ENCODE measurements at regions not wholly inside any gene's neighbourhood (a gene's known extent, or its start where the extent isn't known, plus 50 kb on each side); places are given as distances from the start of the nearest gene placed in this dataset.

DNA sequence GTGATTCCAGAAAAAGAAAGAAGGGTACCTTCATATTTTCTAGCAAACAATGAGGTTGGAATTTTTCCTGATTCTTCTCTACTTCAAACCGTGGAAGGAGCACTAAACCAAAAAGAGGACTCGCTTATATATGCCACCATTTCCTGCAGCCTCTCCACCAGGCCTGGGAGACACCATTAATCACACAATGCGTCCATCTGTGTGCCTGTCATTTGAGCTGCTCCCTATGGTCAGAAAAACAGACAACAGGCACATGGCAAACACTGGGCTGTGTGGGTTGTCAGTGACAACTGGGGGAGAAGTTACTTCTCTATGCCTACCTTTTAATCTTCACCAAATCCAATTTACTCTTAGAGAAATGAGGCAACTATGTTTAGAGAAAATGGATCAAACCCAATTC is 71.9 kb downstream of the NR2F2 start:
- Histone ChIP-seq H3K4me3 (no peak overlapping the region), H3K36me3 (no peaks in the 10 kb centered on the region), H3K27me3 (ENCODE audit: low read depth) (peaks cover 3% of the 10 kb centered on the region), H3K27ac (no peak overlapping the region), H3K9me3 (no peaks in the 10 kb centered on the region), H3K4me1 (no peaks in the 10 kb centered on the region)
- TF ChIP-seq, protein P1, sequence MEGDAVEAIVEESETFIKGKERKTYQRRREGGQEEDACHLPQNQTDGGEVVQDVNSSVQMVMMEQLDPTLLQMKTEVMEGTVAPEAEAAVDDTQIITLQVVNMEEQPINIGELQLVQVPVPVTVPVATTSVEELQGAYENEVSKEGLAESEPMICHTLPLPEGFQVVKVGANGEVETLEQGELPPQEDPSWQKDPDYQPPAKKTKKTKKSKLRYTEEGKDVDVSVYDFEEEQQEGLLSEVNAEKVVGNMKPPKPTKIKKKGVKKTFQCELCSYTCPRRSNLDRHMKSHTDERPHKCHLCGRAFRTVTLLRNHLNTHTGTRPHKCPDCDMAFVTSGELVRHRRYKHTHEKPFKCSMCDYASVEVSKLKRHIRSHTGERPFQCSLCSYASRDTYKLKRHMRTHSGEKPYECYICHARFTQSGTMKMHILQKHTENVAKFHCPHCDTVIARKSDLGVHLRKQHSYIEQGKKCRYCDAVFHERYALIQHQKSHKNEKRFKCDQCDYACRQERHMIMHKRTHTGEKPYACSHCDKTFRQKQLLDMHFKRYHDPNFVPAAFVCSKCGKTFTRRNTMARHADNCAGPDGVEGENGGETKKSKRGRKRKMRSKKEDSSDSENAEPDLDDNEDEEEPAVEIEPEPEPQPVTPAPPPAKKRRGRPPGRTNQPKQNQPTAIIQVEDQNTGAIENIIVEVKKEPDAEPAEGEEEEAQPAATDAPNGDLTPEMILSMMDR (IDR thresholded peaks at IDR 0.05) = no peak
- ATAC-seq (no peak), DNase-seq (no peak)
- intact Hi-C loops (cut with DNase I) = no loop called here

DNA sequence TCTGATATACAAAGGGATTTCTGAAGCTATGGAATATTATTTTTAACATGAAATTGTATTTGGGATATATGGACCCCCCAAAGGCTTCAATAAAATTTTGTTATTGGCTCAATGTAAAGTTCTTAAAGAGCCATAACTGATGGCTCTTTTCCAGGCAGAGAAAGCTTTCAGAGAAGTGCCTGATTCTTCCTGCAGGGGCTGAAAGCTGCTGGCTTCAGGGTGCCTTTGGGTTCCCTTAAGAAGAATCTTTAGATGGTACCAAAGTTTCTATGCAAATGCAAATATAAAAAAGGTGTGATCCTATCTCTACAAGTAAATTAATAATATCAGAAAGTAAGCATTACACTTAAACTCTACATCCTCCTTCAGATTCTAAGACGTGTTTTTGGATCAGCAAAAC is 72.6 kb downstream of the NR2F2 start:
- no peaks in the 10 kb centered on the region for H3K9me3 ChIP-seq
- intact Hi-C loops (cut with DNase I) = no loop called here
- H3K27me3 ChIP-seq (ENCODE audit: low read depth) = peaks cover 9% of the 10 kb centered on the region
- H3K4me3 ChIP-seq = no peak overlapping the region
- TF ChIP-seq, protein P1 (IDR thresholded peaks at IDR 0.05) = no peak
- ATAC-seq = no peak
- no peaks in the 10 kb centered on the region for H3K4me1 ChIP-seq
- no peak overlapping the region for H3K27ac ChIP-seq
- no peaks in the 10 kb centered on the region for H3K36me3 ChIP-seq
- DNase-seq = no peak

DNA sequence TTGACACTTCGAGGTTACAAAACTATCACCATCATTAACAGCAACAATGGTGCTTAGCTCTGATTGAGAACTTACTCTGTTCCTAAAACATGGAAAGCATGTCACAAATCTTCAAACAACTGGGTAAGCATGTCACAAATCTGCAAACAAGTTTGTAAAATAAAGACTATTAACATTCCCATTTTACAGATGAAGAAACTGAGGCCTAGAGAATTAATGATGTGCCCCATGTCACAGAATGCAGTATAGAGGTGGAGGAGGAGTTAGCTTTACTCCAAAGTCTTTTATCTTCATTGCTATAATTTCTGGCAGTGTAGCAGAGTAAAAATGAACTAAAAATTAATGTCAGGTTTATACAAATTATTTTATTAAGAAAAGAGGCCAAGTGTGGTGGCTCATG is 73.4 kb downstream of the NR2F2 start:
- Histone ChIP-seq H3K27ac (no peak overlapping the region), H3K36me3 (no peaks in the 10 kb centered on the region), H3K4me1 (peaks cover 4% of the 10 kb centered on the region), H3K4me3 (no peak overlapping the region), H3K9me3 (no peaks in the 10 kb centered on the region), H3K27me3 (ENCODE audit: low read depth) (peaks cover 18% of the 10 kb centered on the region)
- ATAC-seq (no peak), DNase-seq (no peak)
- TF ChIP-seq, protein P1 (IDR thresholded peaks at IDR 0.05) = no peak
- intact Hi-C loops (cut with DNase I) = no loop called here

DNA sequence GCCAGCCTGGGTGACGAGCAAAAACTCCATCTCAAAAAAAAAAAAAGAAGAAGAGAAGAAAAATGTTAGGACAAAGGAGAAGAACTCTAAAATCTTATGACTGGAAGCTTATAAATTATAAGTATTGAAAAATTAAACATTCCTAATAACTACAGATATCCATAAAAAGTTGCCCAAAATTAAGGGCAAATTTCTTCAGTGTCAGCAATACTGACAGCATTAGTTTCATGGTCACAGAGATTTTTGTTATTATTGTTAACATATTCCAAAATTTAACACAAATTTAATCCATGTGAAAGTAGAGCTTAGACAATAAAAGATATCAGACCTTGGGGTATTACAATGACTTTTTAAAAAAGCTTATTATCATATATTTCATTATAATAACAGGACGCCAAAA is 74.1 kb downstream of the NR2F2 start:
- DNase-seq = no peak
- ATAC-seq = no peak
- no peaks in the 10 kb centered on the region for H3K36me3 ChIP-seq
- peaks cover 10% of the 10 kb centered on the region for H3K4me1 ChIP-seq
- no peak overlapping the region for H3K27ac ChIP-seq
- TF ChIP-seq, protein P1 (IDR thresholded peaks at IDR 0.05) = no peak
- H3K27me3 ChIP-seq (ENCODE audit: low read depth) = peaks cover 24% of the 10 kb centered on the region
- H3K9me3 ChIP-seq = no peaks in the 10 kb centered on the region
- no peak overlapping the region for H3K4me3 ChIP-seq
- intact Hi-C loops (cut with DNase I) = no loop called here

DNA sequence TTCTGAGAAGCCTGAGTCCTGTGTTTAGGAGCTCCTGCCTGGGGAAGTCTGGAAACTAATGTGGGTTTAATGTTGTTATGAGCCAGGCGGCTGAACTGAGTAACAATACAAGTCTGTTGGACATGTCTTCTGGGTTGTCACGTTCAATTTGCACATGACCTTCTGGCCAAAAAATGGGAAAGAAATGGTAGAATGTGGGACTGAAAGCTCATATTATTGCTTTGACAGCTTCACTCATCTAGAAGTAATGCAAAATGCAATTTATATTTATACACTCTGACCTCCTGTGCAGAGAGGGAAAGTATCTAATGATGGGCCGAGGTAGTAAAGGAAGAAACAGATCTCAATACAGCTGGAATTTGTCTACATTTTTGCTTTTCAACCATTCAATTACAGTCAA is 75.8 kb downstream of the NR2F2 start:
- DNase-seq = no peak
- H3K9me3 ChIP-seq = no peaks in the 10 kb centered on the region
- no peak overlapping the region for H3K4me3 ChIP-seq
- H3K27me3 ChIP-seq (ENCODE audit: low read depth) = peaks cover 42% of the 10 kb centered on the region
- intact Hi-C loops (cut with DNase I) = no loop called here
- no peaks in the 10 kb centered on the region for H3K36me3 ChIP-seq
- no peak overlapping the region for H3K27ac ChIP-seq
- H3K4me1 ChIP-seq = peaks cover 11% of the 10 kb centered on the region
- TF ChIP-seq, protein P1 (IDR thresholded peaks at IDR 0.05) = no peak
- ATAC-seq = no peak

DNA sequence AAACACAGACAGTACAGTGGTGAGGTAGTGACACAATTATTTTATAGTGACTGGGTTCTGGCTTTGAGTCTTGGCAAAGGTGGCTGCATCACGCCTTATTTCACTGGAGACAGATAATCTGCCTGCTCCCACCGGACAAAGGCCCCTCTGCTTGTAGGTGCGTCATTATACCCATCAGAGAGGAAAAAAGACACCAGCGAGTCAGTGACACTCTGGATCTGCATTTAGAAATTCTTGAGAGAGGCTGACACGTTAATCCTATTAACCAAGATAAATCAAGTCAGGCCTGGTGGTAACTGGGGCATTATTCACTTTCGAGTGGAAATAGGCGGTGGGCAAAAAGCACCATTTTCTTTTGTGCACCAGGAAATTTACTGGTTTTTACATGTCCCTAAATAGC is 76.2 kb downstream of the NR2F2 start:
- intact Hi-C loops (cut with DNase I) = no loop called here
- Histone ChIP-seq H3K27me3 (ENCODE audit: low read depth) (peaks cover 46% of the 10 kb centered on the region), H3K27ac (no peak overlapping the region), H3K4me1 (peaks cover 11% of the 10 kb centered on the region), H3K4me3 (no peak overlapping the region), H3K36me3 (no peaks in the 10 kb centered on the region), H3K9me3 (no peaks in the 10 kb centered on the region)
- no peak for DNase-seq
- ATAC-seq = no peak
- TF ChIP-seq, protein P1 (IDR thresholded peaks at IDR 0.05) = no peak
